HEK293 (cell line): ENCODE measurements at regions not wholly inside any gene's neighbourhood (a gene's known extent, or its start where the extent isn't known, plus 50 kb on each side); places are given as distances from the start of the nearest gene placed in this dataset.

Experiments
- CTCF ChIA-PET: fragments of 350-600 bp; formaldehyde crosslinking; extraction: SDS; loops from one replicate; lab custom pipeline; 2021; ENCODE audit warnings: antibody characterized with exemption; lab: Yijun Ruan, JAX
- POLR2A ChIA-PET: fragments of 300-600 bp; formaldehyde crosslinking; extraction: SDS; loops from one replicate; lab custom pipeline; 2020; ENCODE audit warnings: antibody characterized with exemption, inconsistent platforms; lab: Yijun Ruan, JAX
- H3K27ac ChIP-seq: fragments of 200-500 bp; sonication (Bioruptor generic); 2 replicates; pipeline ENCODE4 v1.5.1; 2014; ENCODE audit warnings: low read depth, low read length, control low read depth, inconsistent platforms; ENCODE audit errors: extremely low read depth
- H3K36me3 ChIP-seq, 2 experiments: fragments of 200-500 bp in 1 of 2; sonication (Bioruptor generic) in 1 of 2; 1 replicate in 1 of 2; 2 replicates in 1 of 2; pipeline ENCODE4 v1.5.1; 2014 to 2017; ENCODE audit warnings: inconsistent platforms in 2 of 2, low read length in 2 of 2; ENCODE audit not compliant: control insufficient read depth in 2 of 2, insufficient read depth in 1 of 2
- H3K4me1 ChIP-seq: fragments of 200-500 bp; sonication (Bioruptor generic); 2 replicates; pipeline ENCODE4 v1.5.1; 2014; ENCODE audit warnings: mild to moderate bottlenecking, low read length, inconsistent platforms; ENCODE audit not compliant: control insufficient read depth, insufficient read depth
- H3K4me3 ChIP-seq: 2 replicates; pipeline ENCODE4 v1.5.1; 2011; ENCODE audit warnings: low read depth, mild to moderate bottlenecking, control low read depth, low read length, moderate library complexity
- H3K9me3 ChIP-seq: fragments of 200-500 bp; sonication (Bioruptor generic); 2 replicates; pipeline ENCODE4 v1.5.1; 2014; ENCODE audit warnings: low read depth, low read length, inconsistent platforms; ENCODE audit not compliant: control insufficient read depth, insufficient read depth
- HOXA7 ChIP-seq: sonication (generic); formaldehyde crosslinking; IDR thresholded peaks from 2 replicates; pipeline ENCODE4 v1.8.1; 2022; ENCODE audit warnings: missing genetic modification reagents, borderline replicate concordance
- KLF10 ChIP-seq: fragments of 450-650 bp; IDR thresholded peaks from 2 replicates; pipeline ENCODE4 v1.5.1; 2018; ENCODE audit warnings: missing biosample characterization, mild to moderate bottlenecking, missing genetic modification characterization
- ZFP41 ChIP-seq: fragments of 450-650 bp; formaldehyde crosslinking; IDR thresholded peaks from 2 replicates; pipeline ENCODE4 v1.5.1; 2016; ENCODE audit warnings: missing biosample characterization, missing genetic modification characterization, borderline replicate concordance
- ZNF138 ChIP-seq: fragments of 450-650 bp; formaldehyde crosslinking; IDR thresholded peaks from 2 replicates; pipeline ENCODE4 v1.5.1; 2016; ENCODE audit warnings: missing biosample characterization, missing genetic modification characterization, borderline replicate concordance
- ZNF16 ChIP-seq: fragments of 450-650 bp; formaldehyde crosslinking; IDR thresholded peaks from 2 replicates; pipeline ENCODE4 v1.5.1; 2016; ENCODE audit warnings: low read depth, missing biosample characterization, missing genetic modification characterization
- ZNF184 ChIP-seq: fragments of 450-650 bp; IDR thresholded peaks from 2 replicates; pipeline ENCODE4 v1.5.1; 2018; ENCODE audit warnings: missing biosample characterization, mild to moderate bottlenecking, missing genetic modification characterization
- ZNF2 ChIP-seq: fragments of 450-650 bp; formaldehyde crosslinking; IDR thresholded peaks from 2 replicates; pipeline ENCODE4 v1.5.1; 2016; ENCODE audit warnings: missing biosample characterization, missing genetic modification characterization
- ZNF335 ChIP-seq: fragments of 450-650 bp; formaldehyde crosslinking; conservative IDR thresholded peaks from 2 replicates; pipeline ENCODE4 v1.5.1; 2016; ENCODE audit warnings: missing biosample characterization, missing genetic modification characterization
- ZNF37A ChIP-seq: fragments of 450-650 bp; IDR thresholded peaks from 2 replicates; pipeline ENCODE4 v1.5.1; 2018; ENCODE audit warnings: missing biosample characterization, missing genetic modification characterization
- ZNF571 ChIP-seq: fragments of 450-650 bp; formaldehyde crosslinking; IDR thresholded peaks from 2 replicates; pipeline ENCODE4 v1.5.0; 2017; ENCODE audit warnings: missing biosample characterization, missing genetic modification characterization
- ZNF626 ChIP-seq: fragments of 450-650 bp; sonication (Bioruptor Pico); formaldehyde crosslinking; IDR thresholded peaks from 2 replicates; pipeline ENCODE4 v1.5.1; 2018; ENCODE audit warnings: missing biosample characterization, missing genetic modification characterization, inconsistent platforms
- ZNF658 ChIP-seq: fragments of 450-650 bp; formaldehyde crosslinking; IDR thresholded peaks from 2 replicates; pipeline ENCODE4; 2016; ENCODE audit warnings: missing biosample characterization, missing genetic modification characterization
- ZNF837 ChIP-seq: fragments of 450-650 bp; formaldehyde crosslinking; IDR thresholded peaks from 2 replicates; pipeline ENCODE4 v1.5.1; 2016; ENCODE audit warnings: missing biosample characterization, missing genetic modification characterization
- TF ChIP-seq, protein P1 (sequence below): fragments of 450-650 bp; formaldehyde crosslinking; IDR thresholded peaks from 2 replicates; pipeline ENCODE4 v1.5.1; 2016; ENCODE audit warnings: missing biosample characterization, missing genetic modification characterization
- TF ChIP-seq, protein P2 (sequence below): fragments of 450-650 bp; formaldehyde crosslinking; IDR thresholded peaks from 2 replicates; pipeline ENCODE4 v1.5.1; 2016; ENCODE audit warnings: missing biosample characterization, missing genetic modification characterization, borderline replicate concordance
- TF ChIP-seq, protein P3 (sequence below): fragments of 450-650 bp; formaldehyde crosslinking; IDR thresholded peaks from 2 replicates; pipeline ENCODE4 v1.5.1; 2016; ENCODE audit warnings: missing biosample characterization, missing genetic modification characterization
- TF ChIP-seq, protein P4 (sequence below): IDR thresholded peaks from 2 replicates; pipeline ENCODE4 v1.6.1; 2011; ENCODE audit warnings: mild to moderate bottlenecking, low read depth, low read length, borderline replicate concordance

DNA sequence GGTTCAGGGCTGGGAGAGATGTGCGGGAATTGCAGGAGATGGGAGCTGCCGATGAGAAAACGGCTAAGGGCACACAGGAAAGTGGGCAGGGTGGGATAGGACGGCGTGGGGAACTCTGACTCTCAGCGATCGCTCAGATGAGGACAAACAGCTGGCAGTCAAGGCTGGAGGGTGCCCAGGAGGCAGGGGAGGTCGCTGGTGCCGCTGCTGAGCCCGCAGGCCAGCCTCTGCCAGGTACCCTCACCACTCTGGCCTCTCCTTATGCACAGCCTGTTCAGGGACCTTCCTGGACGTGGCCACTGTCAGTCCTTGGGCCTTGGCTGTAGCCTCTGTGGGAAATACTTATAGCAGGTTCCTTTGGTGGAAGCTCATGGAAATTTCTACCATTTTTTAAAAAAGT lies 308.6 kb downstream of the TEX29 start:
- CTCF ChIA-PET: interaction anchor here (0.5 to 0.6 kb wide), 3 partner anchors 23 to 974 kb away, joined by 3 to 5 read pairs (median 3); no protein-coding TSS in a partner anchor
- POLR2A ChIA-PET: no interaction called here

DNA sequence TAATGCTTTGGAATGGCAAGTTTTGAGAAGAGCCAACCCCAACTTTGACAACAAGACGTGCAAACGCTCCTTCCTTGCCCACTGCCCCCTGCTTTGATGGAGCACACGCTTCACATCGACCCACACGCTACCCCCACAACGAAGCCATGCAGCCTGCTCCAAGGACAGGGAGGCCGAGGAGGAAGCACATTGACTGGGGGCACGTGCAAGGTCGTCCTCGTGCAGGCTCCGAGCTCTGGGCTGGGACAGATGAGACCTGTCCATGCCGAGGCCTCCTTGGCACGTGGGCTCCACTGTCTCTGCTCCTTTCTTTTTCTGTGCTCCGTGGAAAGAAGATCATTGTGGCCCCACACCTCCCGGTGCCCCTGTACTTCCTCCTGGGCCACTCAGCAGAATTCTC lies 309.0 kb downstream of the TEX29 start:
- H3K9me3 ChIP-seq: no peaks in the 10 kb centered on the region
- POLR2A ChIA-PET: no interaction called here
- no peak overlapping the region for H3K27ac ChIP-seq
- no peaks in the 10 kb centered on the region for H3K36me3 ChIP-seq
- TF ChIP-seq ZNF837 (no peak), ZNF571 (tag by site-specific recombination) (no peak), ZNF335 (tag by site-specific recombination) (no peak), ZNF2 (tag by site-specific recombination) (no peak), ZNF37A (tag by site-specific recombination) (no peak), ZNF16 (tag by site-specific recombination) (no peak), ZNF138 (tag by site-specific recombination) (no peak)
- TF ChIP-seq, protein P1, sequence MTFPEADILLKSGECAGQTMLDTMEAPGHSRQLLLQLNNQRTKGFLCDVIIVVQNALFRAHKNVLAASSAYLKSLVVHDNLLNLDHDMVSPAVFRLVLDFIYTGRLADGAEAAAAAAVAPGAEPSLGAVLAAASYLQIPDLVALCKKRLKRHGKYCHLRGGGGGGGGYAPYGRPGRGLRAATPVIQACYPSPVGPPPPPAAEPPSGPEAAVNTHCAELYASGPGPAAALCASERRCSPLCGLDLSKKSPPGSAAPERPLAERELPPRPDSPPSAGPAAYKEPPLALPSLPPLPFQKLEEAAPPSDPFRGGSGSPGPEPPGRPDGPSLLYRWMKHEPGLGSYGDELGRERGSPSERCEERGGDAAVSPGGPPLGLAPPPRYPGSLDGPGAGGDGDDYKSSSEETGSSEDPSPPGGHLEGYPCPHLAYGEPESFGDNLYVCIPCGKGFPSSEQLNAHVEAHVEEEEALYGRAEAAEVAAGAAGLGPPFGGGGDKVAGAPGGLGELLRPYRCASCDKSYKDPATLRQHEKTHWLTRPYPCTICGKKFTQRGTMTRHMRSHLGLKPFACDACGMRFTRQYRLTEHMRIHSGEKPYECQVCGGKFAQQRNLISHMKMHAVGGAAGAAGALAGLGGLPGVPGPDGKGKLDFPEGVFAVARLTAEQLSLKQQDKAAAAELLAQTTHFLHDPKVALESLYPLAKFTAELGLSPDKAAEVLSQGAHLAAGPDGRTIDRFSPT (tag by site-specific recombination): no peak
- TF ChIP-seq, all 188 proteins: peak for 0
- no peak overlapping the region for H3K4me3 ChIP-seq
- no peaks in the 10 kb centered on the region for H3K4me1 ChIP-seq
- CTCF ChIA-PET: interaction anchor here (0.6 kb wide), 1 partner anchor 974 kb away, joined by 3 read pairs; no protein-coding TSS in a partner anchor

More for the DNA sequence above, 308.6 kb downstream of the TEX29 start:
- Histone ChIP-seq H3K9me3 (no peaks in the 10 kb centered on the region), H3K27ac (no peak overlapping the region), H3K4me1 (no peaks in the 10 kb centered on the region), H3K4me3 (no peak overlapping the region), H3K36me3 (no peaks in the 10 kb centered on the region)
- TF ChIP-seq, protein P2, sequence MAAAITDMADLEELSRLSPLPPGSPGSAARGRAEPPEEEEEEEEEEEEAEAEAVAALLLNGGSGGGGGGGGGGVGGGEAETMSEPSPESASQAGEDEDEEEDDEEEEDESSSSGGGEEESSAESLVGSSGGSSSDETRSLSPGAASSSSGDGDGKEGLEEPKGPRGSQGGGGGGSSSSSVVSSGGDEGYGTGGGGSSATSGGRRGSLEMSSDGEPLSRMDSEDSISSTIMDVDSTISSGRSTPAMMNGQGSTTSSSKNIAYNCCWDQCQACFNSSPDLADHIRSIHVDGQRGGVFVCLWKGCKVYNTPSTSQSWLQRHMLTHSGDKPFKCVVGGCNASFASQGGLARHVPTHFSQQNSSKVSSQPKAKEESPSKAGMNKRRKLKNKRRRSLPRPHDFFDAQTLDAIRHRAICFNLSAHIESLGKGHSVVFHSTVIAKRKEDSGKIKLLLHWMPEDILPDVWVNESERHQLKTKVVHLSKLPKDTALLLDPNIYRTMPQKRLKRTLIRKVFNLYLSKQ (tag by site-specific recombination): no peak
- TF ChIP-seq ZNF184 (tag by site-specific recombination): no peak
- TF ChIP-seq, protein P3, sequence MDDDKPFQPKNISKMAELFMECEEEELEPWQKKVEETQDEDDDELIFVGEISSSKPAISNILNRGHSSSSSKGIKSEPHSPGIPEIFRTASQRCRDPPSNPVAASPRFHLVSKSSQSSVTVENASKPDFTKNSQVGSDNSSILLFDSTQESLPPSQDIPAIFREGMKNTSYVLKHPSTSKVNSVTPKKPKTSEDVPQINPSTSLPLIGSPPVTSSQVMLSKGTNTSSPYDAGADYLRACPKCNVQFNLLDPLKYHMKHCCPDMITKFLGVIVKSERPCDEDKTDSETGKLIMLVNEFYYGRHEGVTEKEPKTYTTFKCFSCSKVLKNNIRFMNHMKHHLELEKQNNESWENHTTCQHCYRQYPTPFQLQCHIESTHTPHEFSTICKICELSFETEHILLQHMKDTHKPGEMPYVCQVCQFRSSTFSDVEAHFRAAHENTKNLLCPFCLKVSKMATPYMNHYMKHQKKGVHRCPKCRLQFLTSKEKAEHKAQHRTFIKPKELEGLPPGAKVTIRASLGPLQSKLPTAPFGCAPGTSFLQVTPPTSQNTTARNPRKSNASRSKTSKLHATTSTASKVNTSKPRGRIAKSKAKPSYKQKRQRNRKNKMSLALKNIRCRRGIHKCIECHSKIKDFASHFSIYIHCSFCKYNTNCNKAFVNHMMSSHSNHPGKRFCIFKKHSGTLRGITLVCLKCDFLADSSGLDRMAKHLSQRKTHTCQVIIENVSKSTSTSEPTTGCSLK: no peak
- no peak for TF ChIP-seq ZNF658

DNA sequence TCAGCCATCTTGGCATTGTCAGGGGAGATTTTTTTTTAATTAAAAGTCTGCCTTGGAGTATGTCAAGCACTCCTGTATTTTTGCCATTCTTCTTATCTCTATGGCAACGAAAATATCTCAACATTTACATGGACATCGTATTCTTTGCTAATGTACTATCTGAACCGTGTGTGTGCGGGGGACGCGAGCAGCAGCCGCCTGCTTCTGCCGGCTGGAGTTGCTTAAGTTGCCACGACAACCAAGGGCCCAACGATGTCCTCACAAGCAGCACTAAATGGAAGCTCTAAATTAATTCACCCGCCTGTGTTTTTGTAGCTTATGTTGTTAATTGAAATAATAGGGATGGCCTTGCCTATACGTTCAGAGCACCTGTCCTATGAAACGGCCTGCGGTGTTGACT lies 309.5 kb downstream of the TEX29 start:
- H3K9me3 ChIP-seq: no peaks in the 10 kb centered on the region
- H3K36me3 ChIP-seq: no peaks in the 10 kb centered on the region
- H3K4me3 ChIP-seq: no peak overlapping the region
- H3K4me1 ChIP-seq: no peaks in the 10 kb centered on the region
- CTCF ChIA-PET: interaction anchor here (0.7 kb wide), 1 partner anchor 29 kb away, joined by 4 read pairs; no protein-coding TSS in a partner anchor
- TF ChIP-seq HOXA7 (CRISPR knock-in tag) (no peak), ZNF626 (tag by site-specific recombination) (no peak), KLF10 (no peak), ZFP41 (no peak)
- TF ChIP-seq, protein P4, sequence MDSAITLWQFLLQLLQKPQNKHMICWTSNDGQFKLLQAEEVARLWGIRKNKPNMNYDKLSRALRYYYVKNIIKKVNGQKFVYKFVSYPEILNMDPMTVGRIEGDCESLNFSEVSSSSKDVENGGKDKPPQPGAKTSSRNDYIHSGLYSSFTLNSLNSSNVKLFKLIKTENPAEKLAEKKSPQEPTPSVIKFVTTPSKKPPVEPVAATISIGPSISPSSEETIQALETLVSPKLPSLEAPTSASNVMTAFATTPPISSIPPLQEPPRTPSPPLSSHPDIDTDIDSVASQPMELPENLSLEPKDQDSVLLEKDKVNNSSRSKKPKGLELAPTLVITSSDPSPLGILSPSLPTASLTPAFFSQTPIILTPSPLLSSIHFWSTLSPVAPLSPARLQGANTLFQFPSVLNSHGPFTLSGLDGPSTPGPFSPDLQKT: no peak
- POLR2A ChIA-PET: no interaction called here
- no peak overlapping the region for H3K27ac ChIP-seq
